ENCODE measurements at regions not wholly inside any gene's neighbourhood (a gene's known extent, or its start where the extent isn't known, plus 50 kb on each side); places are given as distances from the start of the nearest gene placed in this dataset.

- H3K9me3 ChIP-seq (ENCODE audit: low read length): no peaks in the 10 kb centered on the region
- ChIA-PET POLR2A (no interaction called here), CTCF (no interaction called here)
- Mint-ChIP-seq H3K4me3 (no peak overlapping the region), H3K27ac (no peak overlapping the region), H3K36me3 (no peaks in the 10 kb centered on the region), H3K27me3 (no peaks in the 10 kb centered on the region), H3K4me1 (no peaks in the 10 kb centered on the region), H3K9me3 (peaks cover 0 to 8% (median 6%) of the 10 kb centered on the region in 5 donors)
- no peaks in the 10 kb centered on the region for H3K27me3 ChIP-seq (ENCODE audit: insufficient read depth, low read length, poor library complexity, severe bottlenecking)
- no peak for DNase-seq
- H3K4me1 ChIP-seq (ENCODE audit: insufficient read depth, low read length): no peaks in the 10 kb centered on the region
- no peak overlapping the region for H3K4me3 ChIP-seq (ENCODE audit: low read length)
- no peaks in the 10 kb centered on the region for H3K36me3 ChIP-seq (ENCODE audit: insufficient read depth, low read length)
- H3K27ac ChIP-seq (ENCODE audit: low read depth, low read length): no peak overlapping the region
Observed at GRCh38 chr4:14293582-14293981, 666.1 kb upstream of the BOD1L1 start.

GRCh38 chr4:14294611-14295010 lies 667.1 kb upstream of the BOD1L1 start:
- ChIA-PET CTCF (no interaction called here), POLR2A (no interaction called here)
- Mint-ChIP-seq H3K9me3 (peaks cover 0 to 6% (median 2%) of the 10 kb centered on the region in 5 donors), H3K27me3 (no peaks in the 10 kb centered on the region), H3K27ac (no peak overlapping the region), H3K4me1 (no peaks in the 10 kb centered on the region), H3K36me3 (no peaks in the 10 kb centered on the region), H3K4me3 (no peak overlapping the region)
- Histone ChIP-seq H3K4me1 (ENCODE audit: insufficient read depth, low read length) (no peaks in the 10 kb centered on the region), H3K9me3 (ENCODE audit: low read length) (no peaks in the 10 kb centered on the region), H3K27ac (ENCODE audit: low read depth, low read length) (no peak overlapping the region), H3K36me3 (ENCODE audit: insufficient read depth, low read length) (no peaks in the 10 kb centered on the region), H3K27me3 (ENCODE audit: insufficient read depth, low read length, poor library complexity, severe bottlenecking) (no peaks in the 10 kb centered on the region), H3K4me3 (ENCODE audit: low read length) (no peak overlapping the region)
- no peak for DNase-seq

- H3K4me3 ChIP-seq (ENCODE audit: low read length): no peak overlapping the region
- H3K4me1 Mint-ChIP-seq: no peaks in the 10 kb centered on the region
- H3K36me3 ChIP-seq (ENCODE audit: insufficient read depth, low read length): no peaks in the 10 kb centered on the region
- peaks cover 0 to 2% of the 10 kb centered on the region in 2 donors for H3K27me3 Mint-ChIP-seq
- H3K9me3 Mint-ChIP-seq: peaks cover 0 to 6% (median 2%) of the 10 kb centered on the region in 5 donors
- no peak overlapping the region for H3K4me3 Mint-ChIP-seq
- CTCF ChIA-PET: no interaction called here
- H3K4me1 ChIP-seq (ENCODE audit: insufficient read depth, low read length): no peaks in the 10 kb centered on the region
- H3K27ac ChIP-seq (ENCODE audit: low read depth, low read length): no peak overlapping the region
- H3K27me3 ChIP-seq (ENCODE audit: insufficient read depth, low read length, poor library complexity, severe bottlenecking): no peaks in the 10 kb centered on the region
- DNase-seq: no peak
- H3K9me3 ChIP-seq (ENCODE audit: low read length): no peaks in the 10 kb centered on the region
- POLR2A ChIA-PET: no interaction called here
- H3K27ac Mint-ChIP-seq: no peak overlapping the region
- no peaks in the 10 kb centered on the region for H3K36me3 Mint-ChIP-seq
Observed at GRCh38 chr4:14299166-14299565, 671.6 kb upstream of the BOD1L1 start.

GRCh38 chr4:14302021-14302420 lies 674.5 kb upstream of the BOD1L1 start:
- Histone ChIP-seq H3K36me3 (ENCODE audit: insufficient read depth, low read length) (no peaks in the 10 kb centered on the region), H3K4me1 (ENCODE audit: insufficient read depth, low read length) (no peaks in the 10 kb centered on the region), H3K27me3 (ENCODE audit: insufficient read depth, low read length, poor library complexity, severe bottlenecking) (no peaks in the 10 kb centered on the region), H3K27ac (ENCODE audit: low read depth, low read length) (no peak overlapping the region), H3K4me3 (ENCODE audit: low read length) (no peak overlapping the region), H3K9me3 (ENCODE audit: low read length) (no peaks in the 10 kb centered on the region)
- Mint-ChIP-seq H3K27me3 (peaks cover 0 to 4% of the 10 kb centered on the region in 2 donors), H3K36me3 (no peaks in the 10 kb centered on the region), H3K4me1 (no peaks in the 10 kb centered on the region), H3K9me3 (peaks cover 1 to 6% (median 3%) of the 10 kb centered on the region in 5 donors), H3K4me3 (no peak overlapping the region), H3K27ac (no peak overlapping the region)
- POLR2A ChIA-PET: no interaction called here
- no peak for DNase-seq
- CTCF ChIA-PET: no interaction called here

GRCh38 chr4:14303856-14304255 lies 676.3 kb upstream of the BOD1L1 start:
- POLR2A ChIA-PET: no interaction called here
- no peak overlapping the region for H3K4me3 Mint-ChIP-seq

GRCh38 chr4:14308229-14308651 lies 680.7 kb upstream of the BOD1L1 start:
- Mint-ChIP-seq H3K27me3 (peaks cover 0 to 4% of the 10 kb centered on the region in 2 donors), H3K36me3 (no peaks in the 10 kb centered on the region), H3K27ac (no peak overlapping the region), H3K9me3 (peaks cover 0 to 10% (median 2%) of the 10 kb centered on the region in 5 donors), H3K4me3 (no peak overlapping the region), H3K4me1 (no peaks in the 10 kb centered on the region)
- POLR2A ChIA-PET: no interaction called here
- Histone ChIP-seq H3K4me1 (ENCODE audit: insufficient read depth, low read length) (no peaks in the 10 kb centered on the region), H3K27me3 (ENCODE audit: insufficient read depth, low read length, poor library complexity, severe bottlenecking) (no peaks in the 10 kb centered on the region), H3K36me3 (ENCODE audit: insufficient read depth, low read length) (no peaks in the 10 kb centered on the region), H3K4me3 (ENCODE audit: low read length) (no peak overlapping the region), H3K27ac (ENCODE audit: low read depth, low read length) (no peak overlapping the region), H3K9me3 (ENCODE audit: low read length) (no peaks in the 10 kb centered on the region)
- CTCF ChIA-PET: no interaction called here
- DNase-seq: no peak

More at GRCh38 chr4:14303856-14304255, 676.3 kb upstream of the BOD1L1 start:
- Mint-ChIP-seq H3K27ac (no peak overlapping the region), H3K4me1 (no peaks in the 10 kb centered on the region), H3K27me3 (peaks cover 0 to 4% of the 10 kb centered on the region in 2 donors), H3K9me3 (peaks cover 1 to 5% (median 2%) of the 10 kb centered on the region in 5 donors), H3K36me3 (no peaks in the 10 kb centered on the region)
- Histone ChIP-seq H3K36me3 (ENCODE audit: insufficient read depth, low read length) (no peaks in the 10 kb centered on the region), H3K4me1 (ENCODE audit: insufficient read depth, low read length) (no peaks in the 10 kb centered on the region), H3K27ac (ENCODE audit: low read depth, low read length) (no peak overlapping the region), H3K9me3 (ENCODE audit: low read length) (no peaks in the 10 kb centered on the region), H3K4me3 (ENCODE audit: low read length) (no peak overlapping the region), H3K27me3 (ENCODE audit: insufficient read depth, low read length, poor library complexity, severe bottlenecking) (no peaks in the 10 kb centered on the region)
- CTCF ChIA-PET: interaction anchor here (0.9 kb wide), 1 partner anchor 14 kb away, joined by 3 read pairs; no protein-coding TSS in a partner anchor
- no peak for DNase-seq

- peaks cover 0 to 12% (median 1%) of the 10 kb centered on the region in 5 donors for H3K9me3 Mint-ChIP-seq
- H3K36me3 Mint-ChIP-seq: no peaks in the 10 kb centered on the region
- H3K27me3 ChIP-seq (ENCODE audit: insufficient read depth, low read length, poor library complexity, severe bottlenecking): no peaks in the 10 kb centered on the region
- no peak overlapping the region for H3K4me3 ChIP-seq (ENCODE audit: low read length)
- H3K4me1 Mint-ChIP-seq: no peaks in the 10 kb centered on the region
- no peak for DNase-seq
- H3K27ac Mint-ChIP-seq: no peak overlapping the region
- H3K4me1 ChIP-seq (ENCODE audit: insufficient read depth, low read length): no peaks in the 10 kb centered on the region
- H3K9me3 ChIP-seq (ENCODE audit: low read length): no peaks in the 10 kb centered on the region
- ChIA-PET CTCF (no interaction called here), POLR2A (no interaction called here)
- peak overlapping the region in 1 of 7 donors; percentile 1 for H3K4me3 Mint-ChIP-seq
- no peak overlapping the region for H3K27ac ChIP-seq (ENCODE audit: low read depth, low read length)
- peaks cover 0 to 1% of the 10 kb centered on the region in 2 donors for H3K27me3 Mint-ChIP-seq
- H3K36me3 ChIP-seq (ENCODE audit: insufficient read depth, low read length): no peaks in the 10 kb centered on the region
Observed at GRCh38 chr4:14309431-14309830, 681.9 kb upstream of the BOD1L1 start.

GRCh38 chr4:14313757-14314156 lies 686.2 kb upstream of the BOD1L1 start:
- ChIA-PET CTCF (interaction anchor here (1.1 kb wide), 1 partner anchor 32 kb away, joined by 3 read pairs; no protein-coding TSS in a partner anchor), POLR2A (no interaction called here)
- no peaks in the 10 kb centered on the region for H3K9me3 ChIP-seq (ENCODE audit: low read length)
- H3K27ac Mint-ChIP-seq: no peak overlapping the region
- no peak overlapping the region for H3K4me3 Mint-ChIP-seq
- H3K4me1 ChIP-seq (ENCODE audit: insufficient read depth, low read length): no peaks in the 10 kb centered on the region
- no peaks in the 10 kb centered on the region for H3K36me3 ChIP-seq (ENCODE audit: insufficient read depth, low read length)
- H3K4me3 ChIP-seq (ENCODE audit: low read length): no peak overlapping the region
- peaks cover 0 to 8% (median 2%) of the 10 kb centered on the region in 5 donors for H3K9me3 Mint-ChIP-seq
- no peaks in the 10 kb centered on the region for H3K27me3 ChIP-seq (ENCODE audit: insufficient read depth, low read length, poor library complexity, severe bottlenecking)
- peaks cover 0 to 1% (median 0%) of the 10 kb centered on the region in 3 donors for H3K36me3 Mint-ChIP-seq
- DNase-seq: no peak
- H3K27ac ChIP-seq (ENCODE audit: low read depth, low read length): no peak overlapping the region
- no peaks in the 10 kb centered on the region for H3K27me3 Mint-ChIP-seq
- H3K4me1 Mint-ChIP-seq: no peaks in the 10 kb centered on the region

GRCh38 chr4:14315129-14315528 lies 687.2 kb upstream of the CPEB2 start:
- H3K9me3 ChIP-seq (ENCODE audit: low read length): no peaks in the 10 kb centered on the region
- Mint-ChIP-seq H3K9me3 (peaks cover 0 to 8% (median 2%) of the 10 kb centered on the region in 5 donors), H3K27ac (no peak overlapping the region), H3K27me3 (no peaks in the 10 kb centered on the region), H3K4me3 (no peak overlapping the region), H3K36me3 (peaks cover 0 to 1% (median 0%) of the 10 kb centered on the region in 3 donors), H3K4me1 (no peaks in the 10 kb centered on the region)
- POLR2A ChIA-PET: no interaction called here
- no peak overlapping the region for H3K27ac ChIP-seq (ENCODE audit: low read depth, low read length)
- no peak for DNase-seq
- CTCF ChIA-PET: no interaction called here
- no peaks in the 10 kb centered on the region for H3K36me3 ChIP-seq (ENCODE audit: insufficient read depth, low read length)
- no peaks in the 10 kb centered on the region for H3K27me3 ChIP-seq (ENCODE audit: insufficient read depth, low read length, poor library complexity, severe bottlenecking)
- H3K4me1 ChIP-seq (ENCODE audit: insufficient read depth, low read length): no peaks in the 10 kb centered on the region
- no peak overlapping the region for H3K4me3 ChIP-seq (ENCODE audit: low read length)

Data from CD8-positive, alpha-beta memory T cell (primary cell).